ENCODE measurements at regions not wholly inside any gene's neighbourhood (a gene's known extent, or its start where the extent isn't known, plus 50 kb on each side); places are given as distances from the start of the nearest gene placed in this dataset.
"Not testable (repeated sequence)": the region's sequence is repeated elsewhere in the genome, so short reads cannot be mapped to it uniquely, and the experiment has no call there.

DNA sequence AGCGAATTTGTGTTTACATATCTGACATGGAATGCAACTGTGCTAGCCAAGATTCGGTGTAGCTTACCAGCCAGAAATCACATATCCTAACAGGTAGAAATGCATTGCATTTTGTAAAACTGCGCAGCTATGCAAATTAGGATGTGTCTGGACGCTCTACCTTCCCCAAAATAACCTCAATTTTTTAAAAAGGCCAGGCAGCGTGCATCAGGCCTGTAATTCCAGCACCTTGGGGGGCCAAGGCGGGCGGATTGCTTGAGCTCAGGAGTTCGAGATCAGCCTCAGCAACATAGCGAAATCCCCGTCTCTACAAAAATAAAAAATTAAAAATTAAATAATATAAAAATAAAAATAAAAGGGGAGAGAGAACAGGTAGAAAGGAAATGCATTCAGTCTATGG, 305.0 kb downstream of the TYW1 start:
- Histone ChIP-seq H3K4me3 (peak overlapping the region; percentile 76 to 96 (median 89)), H3K27ac (peak overlapping the region; percentile 84 to 90), H3K4me1 (replicated peaks in 1 of 2) (peaks cover 3 to 11% of the 10 kb centered on the region in 2 donors)
- WGBS, 10 experiments: 15 to 66% (median 20%) methylated on average over 1 to 10 of the region's 10 CpGs; no CpG with 5 or more reads in 1 of the 10 experiments
- in situ Hi-C loops (cut with MboI; ENCODE audit: low pct_unique_long_range_greater_than_20kb in 2 of 9, low sequenced_read_pairs in 9 of 9, unreplicated experiment in 9 of 9): no loop called here
- ATAC-seq (replicated peaks in 6 of 8): no peak

- Histone ChIP-seq H3K27ac (peak overlapping the region; percentile 93 to 96), H3K4me1 (replicated peaks in 1 of 2) (peaks cover 3 to 11% of the 10 kb centered on the region in 2 donors), H3K4me3 (peak overlapping the region; percentile 76 to 96 (median 89))
- in situ Hi-C loops (cut with MboI; ENCODE audit: low pct_unique_long_range_greater_than_20kb in 2 of 9, low sequenced_read_pairs in 9 of 9, unreplicated experiment in 9 of 9): no loop called here
- 0 to 1% (median 0%) methylated on average over 1 to 20 of the region's 83 CpGs; no CpG with 5 or more reads in 3 of the 10 experiments for WGBS, 10 experiments
- peak; percentile 86 to 95 (median 92) for ATAC-seq (replicated peaks in 6 of 8)
These were observed 305.7 kb downstream of the TYW1 start for GRCh38 chr7:67302113-67303039.

- in situ Hi-C loops (cut with MboI; ENCODE audit: low pct_unique_long_range_greater_than_20kb in 2 of 9, low sequenced_read_pairs in 9 of 9, unreplicated experiment in 9 of 9): not testable (repeated sequence)
These were observed 308.2 kb downstream of the TYW1 start for GRCh38 chr7:67304846-67305245.

DNA sequence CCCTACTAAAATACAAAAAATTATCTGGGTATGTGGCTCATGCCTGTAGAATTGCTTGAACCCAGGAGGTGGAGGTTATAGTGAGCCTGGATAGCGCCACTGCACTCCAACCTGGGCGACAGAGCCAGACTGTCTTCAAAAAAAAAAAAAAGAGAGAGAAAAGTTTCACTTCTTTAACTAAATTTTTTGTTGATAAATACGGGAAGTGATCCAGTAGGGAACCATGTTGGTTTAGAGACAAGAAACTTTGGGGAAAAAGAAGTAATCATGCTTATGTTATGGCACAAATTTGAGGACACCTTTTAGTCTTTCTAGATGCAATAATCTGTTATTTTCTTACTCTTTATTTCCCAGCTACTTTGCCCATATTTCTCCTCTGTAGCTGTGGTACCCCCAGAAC, 309.7 kb downstream of the TYW1 start:
- 90 to 100% (median 96%) methylated on average over 2 to 3 of the region's 3 CpGs; no CpG with 5 or more reads in 1 of the 10 experiments for WGBS, 10 experiments
- no peak overlapping the region for H3K27ac ChIP-seq
- in situ Hi-C loops (cut with MboI; ENCODE audit: low pct_unique_long_range_greater_than_20kb in 2 of 9, low sequenced_read_pairs in 9 of 9, unreplicated experiment in 9 of 9): no loop called here
- peaks cover under 1 to 8% of the 10 kb centered on the region in 2 donors for H3K4me1 ChIP-seq (replicated peaks in 1 of 2)
- ATAC-seq (replicated peaks in 6 of 8): no peak
- no peak overlapping the region for H3K4me3 ChIP-seq

More at GRCh38 chr7:67304846-67305245, 308.2 kb downstream of the TYW1 start:
- WGBS, 10 experiments: 88 to 100% methylated on average over 1 of the region's 3 CpGs; no CpG with 5 or more reads in 8 of the 10 experiments
- ATAC-seq (replicated peaks in 6 of 8); H3K4me3 ChIP-seq; H3K27ac ChIP-seq: not testable (repeated sequence)
- peaks cover 3 to 11% of the 10 kb centered on the region in 2 donors for H3K4me1 ChIP-seq (replicated peaks in 1 of 2)

DNA sequence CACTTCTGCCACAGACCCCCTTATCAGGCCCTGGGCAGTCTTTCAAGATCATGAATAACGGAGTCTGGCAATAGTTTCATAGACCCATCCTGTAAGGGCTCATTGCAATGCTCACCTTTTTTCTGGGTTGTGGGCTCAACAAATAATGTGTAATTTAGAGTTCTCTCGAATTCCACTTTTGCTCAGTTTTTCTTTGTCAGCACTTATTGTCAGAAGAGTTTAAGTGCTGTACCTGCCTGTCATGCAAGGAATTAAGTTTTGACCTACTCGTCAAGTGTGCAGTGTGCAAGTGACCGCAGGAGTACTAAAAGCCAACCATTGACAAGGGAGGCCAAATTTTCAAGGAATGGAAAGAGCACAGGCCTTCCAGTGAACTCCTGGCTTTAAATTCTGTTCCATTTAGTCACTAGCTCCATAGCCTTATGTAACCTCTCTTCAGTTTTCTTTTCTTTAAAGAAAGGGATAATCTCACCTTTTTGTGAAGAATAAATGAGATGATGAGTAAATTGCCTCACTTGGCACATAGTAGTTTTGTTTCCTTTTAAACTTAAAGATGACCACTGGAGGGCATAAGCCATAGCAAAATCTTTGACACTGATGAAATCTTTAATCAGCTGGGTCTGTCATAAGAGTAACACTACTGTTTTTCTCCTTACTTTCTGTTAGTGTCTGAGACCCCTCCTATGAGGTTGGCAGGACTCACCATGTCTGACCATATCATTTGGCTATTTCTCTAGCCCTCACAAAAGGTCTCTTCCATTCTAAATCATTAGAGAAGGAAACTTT, 313.3 kb downstream of the TYW1 start:
- WGBS, 10 experiments: 80 to 100% (median 100%) methylated on average over 1 to 4 of the region's 4 CpGs; no CpG with 5 or more reads in 3 of the 10 experiments
- in situ Hi-C loops (cut with MboI; ENCODE audit: low pct_unique_long_range_greater_than_20kb in 2 of 9, low sequenced_read_pairs in 9 of 9, unreplicated experiment in 9 of 9): no loop called here

GRCh38 chr7:67311901-67312300, 315.3 kb downstream of the TYW1 start:
- ATAC-seq (replicated peaks in 6 of 8): no peak

More for the DNA sequence above, 313.3 kb downstream of the TYW1 start:
- H3K4me3 ChIP-seq: no peak overlapping the region
- no peak for ATAC-seq (replicated peaks in 6 of 8)
- no peak overlapping the region for H3K27ac ChIP-seq
- no peaks in the 10 kb centered on the region for H3K4me1 ChIP-seq (replicated peaks in 1 of 2)

DNA sequence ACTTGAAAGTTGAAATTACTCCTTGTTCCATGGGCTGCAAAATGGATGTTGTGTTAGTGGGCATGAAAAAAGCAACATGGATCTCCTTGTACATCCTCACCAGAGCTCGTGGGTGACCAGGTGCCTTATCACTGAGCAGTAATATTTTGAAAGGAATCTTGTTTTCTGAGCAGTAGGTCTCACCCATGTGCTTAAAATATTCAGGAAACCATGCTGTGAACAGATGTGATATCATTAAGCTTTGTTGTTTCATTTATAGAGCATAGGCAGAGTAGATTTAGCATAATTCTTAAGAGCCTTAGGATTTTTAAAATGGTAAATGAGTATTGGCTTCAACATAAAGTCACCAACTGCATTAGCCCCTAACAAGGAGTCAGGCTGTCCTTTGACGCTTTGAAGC, 316.6 kb downstream of the TYW1 start:
- peak in 3 of 8 experiments; percentile 65 to 69 (median 67) for ATAC-seq (replicated peaks in 6 of 8)
- no peaks in the 10 kb centered on the region for H3K4me1 ChIP-seq (replicated peaks in 1 of 2)
- WGBS, 10 experiments: 80 to 100% (median 87%) methylated on average over 1 to 2 of the region's 2 CpGs; no CpG with 5 or more reads in 4 of the 10 experiments
- no peak overlapping the region for H3K27ac ChIP-seq
- H3K4me3 ChIP-seq: no peak overlapping the region
- in situ Hi-C loops (cut with MboI; ENCODE audit: low pct_unique_long_range_greater_than_20kb in 2 of 9, low sequenced_read_pairs in 9 of 9, unreplicated experiment in 9 of 9): no loop called here

More at GRCh38 chr7:67311901-67312300, 315.3 kb downstream of the TYW1 start:
- in situ Hi-C loops (cut with MboI; ENCODE audit: low pct_unique_long_range_greater_than_20kb in 2 of 9, low sequenced_read_pairs in 9 of 9, unreplicated experiment in 9 of 9): no loop called here
- no peak overlapping the region for H3K27ac ChIP-seq
- H3K4me1 ChIP-seq (replicated peaks in 1 of 2): no peaks in the 10 kb centered on the region
- no peak overlapping the region for H3K4me3 ChIP-seq
- 83 to 100% (median 90%) methylated on average over 1 to 2 of the region's 2 CpGs; no CpG with 5 or more reads in 1 of the 10 experiments for WGBS, 10 experiments

DNA sequence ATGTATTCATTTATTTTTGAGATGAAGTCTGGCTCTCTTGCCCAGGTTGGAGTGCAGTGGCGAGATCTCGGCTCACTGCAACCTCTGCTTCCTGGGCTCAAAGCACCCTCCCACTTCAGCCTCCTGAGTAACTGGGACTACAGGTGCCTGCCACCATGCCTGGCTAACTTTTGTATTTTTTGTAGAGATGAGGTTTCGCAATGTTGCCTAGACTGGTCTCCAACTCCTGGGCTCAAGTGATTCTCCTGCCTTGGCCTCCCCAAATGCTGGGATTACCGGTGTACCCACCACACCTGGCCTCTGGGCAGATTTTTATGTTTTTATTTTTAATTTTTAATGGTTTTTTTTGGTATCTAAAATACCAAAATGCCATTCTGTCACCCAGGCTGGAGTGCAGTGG, 320.3 kb downstream of the TYW1 start:
- WGBS, 10 experiments: 91 to 100% (median 100%) methylated on average over 1 to 4 of the region's 4 CpGs; no CpG with 5 or more reads in 4 of the 10 experiments
- H3K4me3 ChIP-seq; H3K27ac ChIP-seq; H3K4me1 ChIP-seq (replicated peaks in 1 of 2); ATAC-seq (replicated peaks in 6 of 8); in situ Hi-C loops (cut with MboI; ENCODE audit: low pct_unique_long_range_greater_than_20kb in 2 of 9, low sequenced_read_pairs in 9 of 9, unreplicated experiment in 9 of 9): not testable (repeated sequence)

DNA sequence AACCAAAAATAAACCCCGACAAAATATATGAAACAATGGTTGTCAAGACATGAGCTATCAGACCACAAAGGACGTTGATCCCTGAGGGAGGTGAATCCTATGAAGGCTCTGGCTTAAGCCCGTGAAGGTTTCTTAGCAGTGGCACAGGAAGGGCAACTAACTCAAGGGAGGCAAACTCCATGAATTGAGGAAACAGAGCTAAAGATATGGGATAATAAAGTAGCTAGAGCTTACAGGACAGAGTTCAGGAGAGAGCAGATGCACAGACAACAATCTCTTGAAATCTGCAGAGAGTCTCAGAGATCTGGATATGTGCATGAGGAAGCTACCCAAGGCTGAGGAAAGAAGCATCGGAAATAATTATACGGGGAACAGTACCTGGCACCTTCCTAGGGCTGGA, 331.6 kb downstream of the TYW1 start:
- H3K4me3 ChIP-seq; H3K27ac ChIP-seq; ATAC-seq (replicated peaks in 6 of 8); in situ Hi-C loops (cut with MboI; ENCODE audit: low pct_unique_long_range_greater_than_20kb in 2 of 9, low sequenced_read_pairs in 9 of 9, unreplicated experiment in 9 of 9); H3K4me1 ChIP-seq (replicated peaks in 1 of 2): not testable (repeated sequence)
- 68 to 100% (median 75%) methylated on average over 1 to 2 of the region's 5 CpGs; no CpG with 5 or more reads in 5 of the 10 experiments for WGBS, 10 experiments

GRCh38 chr7:67335165-67335564, 338.5 kb downstream of the TYW1 start:
- no CpG with 5 or more reads among the region's 1 CpG for WGBS, 10 experiments
- H3K4me3 ChIP-seq; ATAC-seq (replicated peaks in 6 of 8); H3K27ac ChIP-seq; H3K4me1 ChIP-seq (replicated peaks in 1 of 2); in situ Hi-C loops (cut with MboI; ENCODE audit: low pct_unique_long_range_greater_than_20kb in 2 of 9, low sequenced_read_pairs in 9 of 9, unreplicated experiment in 9 of 9): not testable (repeated sequence)

- H3K27ac ChIP-seq; H3K4me3 ChIP-seq; H3K4me1 ChIP-seq (replicated peaks in 1 of 2); ATAC-seq (replicated peaks in 6 of 8); in situ Hi-C loops (cut with MboI; ENCODE audit: low pct_unique_long_range_greater_than_20kb in 2 of 9, low sequenced_read_pairs in 9 of 9, unreplicated experiment in 9 of 9): not testable (repeated sequence)
- WGBS, 10 experiments: no CpG with 5 or more reads among the region's 8 CpGs
These were observed 339.0 kb downstream of the TYW1 start for GRCh38 chr7:67335663-67336062.

DNA sequence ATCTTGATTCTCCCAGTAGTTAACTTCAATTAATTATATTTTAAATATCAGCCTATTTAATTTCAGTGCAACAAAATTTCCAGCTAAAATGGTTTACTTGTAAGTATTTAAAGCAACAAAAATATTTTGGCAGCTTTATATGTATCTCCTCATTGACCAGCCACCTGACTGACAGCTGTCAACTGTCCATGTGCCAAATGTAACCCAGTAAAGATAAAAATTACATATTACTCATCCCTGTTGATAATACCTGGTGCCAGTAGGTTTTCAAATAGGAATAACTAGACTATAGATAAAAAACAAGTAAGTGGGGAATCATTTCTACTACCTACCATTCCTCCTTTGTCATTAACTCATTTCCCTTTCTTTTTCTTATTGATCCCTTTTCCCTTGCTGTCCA, 341.9 kb downstream of the TYW1 start:
- H3K27ac ChIP-seq; H3K4me3 ChIP-seq; in situ Hi-C loops (cut with MboI; ENCODE audit: low pct_unique_long_range_greater_than_20kb in 2 of 9, low sequenced_read_pairs in 9 of 9, unreplicated experiment in 9 of 9); H3K4me1 ChIP-seq (replicated peaks in 1 of 2); ATAC-seq (replicated peaks in 6 of 8): not testable (repeated sequence)

All from motor neuron (in vitro differentiated cells).